H9 (cell line): ENCODE measurements at regions not wholly inside any gene's neighbourhood (a gene's known extent, or its start where the extent isn't known, plus 50 kb on each side); places are given as distances from the start of the nearest gene placed in this dataset.

Source experiments
- DNase-seq: peaks from one replicate; pipeline ENCODE4 v3.0.0-alpha.2; 2017
- H2AFZ ChIP-seq: one replicate; pipeline ENCODE4 v1.6.1; 2013; ENCODE audit warnings: mild to moderate bottlenecking, low read length, control low read depth, moderate library complexity
- H2AK5ac ChIP-seq: 2 replicates; pipeline ENCODE4 v1.6.1; 2013; ENCODE audit warnings: low read length, control low read depth, mixed read lengths; ENCODE audit not compliant: insufficient read length
- H2BK120ac ChIP-seq: one replicate; pipeline ENCODE4 v1.6.1; 2013; ENCODE audit warnings: low read depth, mild to moderate bottlenecking, low read length, control low read depth, inconsistent platforms; ENCODE audit not compliant: poor library complexity, severe bottlenecking
- H2BK12ac ChIP-seq: 2 replicates; pipeline ENCODE4 v1.6.1; 2013; ENCODE audit warnings: low read length, control low read depth, mixed read lengths, low read depth; ENCODE audit not compliant: insufficient read length
- H2BK15ac ChIP-seq: 2 replicates; pipeline ENCODE4 v1.6.1; 2013; ENCODE audit warnings: low read depth, low read length, control low read depth
- H2BK20ac ChIP-seq: one replicate; pipeline ENCODE4 v1.6.1; 2013; ENCODE audit warnings: low read depth, mild to moderate bottlenecking, low read length, control low read depth, inconsistent platforms; ENCODE audit not compliant: poor library complexity, severe bottlenecking
- H2BK5ac ChIP-seq: 2 replicates; pipeline ENCODE4 v1.6.1; 2013; ENCODE audit warnings: low read length, control low read depth, mixed read lengths; ENCODE audit not compliant: insufficient read length
- H3K14ac ChIP-seq: 2 replicates; pipeline ENCODE4 v1.6.1; 2013; ENCODE audit warnings: low read length, control low read depth; ENCODE audit not compliant: insufficient read depth
- H3K18ac ChIP-seq: 2 replicates; pipeline ENCODE4 v1.6.1; 2013; ENCODE audit warnings: low read depth, mild to moderate bottlenecking, mixed read lengths, low read length, control low read depth; ENCODE audit not compliant: insufficient read length
- H3K23ac ChIP-seq: 2 replicates; pipeline ENCODE4 v1.6.1; 2013; ENCODE audit warnings: low read length, control low read depth, mixed read lengths, low read depth; ENCODE audit not compliant: insufficient read length
- H3K23me2 ChIP-seq: 2 replicates; pipeline ENCODE4 v1.6.1; 2013; ENCODE audit warnings: low read depth, mild to moderate bottlenecking, mixed read lengths, low read length, control low read depth; ENCODE audit not compliant: insufficient read length, poor library complexity, severe bottlenecking
- H3K27ac ChIP-seq: 2 replicates; pipeline ENCODE4 v1.5.1; 2013; ENCODE audit warnings: low read length, control low read depth, mixed read lengths, low read depth; ENCODE audit not compliant: insufficient read length
- H3K27me3 ChIP-seq: 2 replicates; pipeline ENCODE4 v1.6.1; 2013; ENCODE audit warnings: low read length, control low read depth, inconsistent platforms; ENCODE audit not compliant: insufficient read depth
- H3K4ac ChIP-seq: 2 replicates; pipeline ENCODE4 v1.6.1; 2013; ENCODE audit warnings: low read depth, mild to moderate bottlenecking, control low read depth, inconsistent platforms, low read length, moderate library complexity
- H3K4me1 ChIP-seq: 2 replicates; pipeline ENCODE4 v1.6.1; 2013; ENCODE audit warnings: low read length, control low read depth, inconsistent platforms; ENCODE audit not compliant: insufficient read depth
- H3K4me2 ChIP-seq: 2 replicates; pipeline ENCODE4 v1.6.1; 2013; ENCODE audit warnings: low read length, control low read depth, mixed read lengths; ENCODE audit not compliant: insufficient read length, insufficient read depth
- H3K56ac ChIP-seq: 2 replicates; pipeline ENCODE4 v1.6.1; 2013; ENCODE audit warnings: low read depth, mild to moderate bottlenecking, mixed read lengths, low read length, control low read depth; ENCODE audit not compliant: insufficient read length
- H3K79me1 ChIP-seq: 2 replicates; pipeline ENCODE4 v1.6.1; 2013; ENCODE audit warnings: low read depth, mild to moderate bottlenecking, moderate library complexity, low read length, control low read depth, inconsistent platforms; ENCODE audit not compliant: insufficient read depth, poor library complexity, severe bottlenecking
- H3K79me2 ChIP-seq: 2 replicates; pipeline ENCODE4 v1.6.1; 2013; ENCODE audit warnings: low read length, control low read depth, inconsistent platforms; ENCODE audit not compliant: insufficient read depth
- H3K9ac ChIP-seq: 2 replicates; pipeline ENCODE4 v1.6.1; 2013; ENCODE audit warnings: low read length, control low read depth, mixed read lengths; ENCODE audit not compliant: insufficient read length; ENCODE audit errors: extremely low read depth
- H3K9me3 ChIP-seq: one replicate; pipeline ENCODE4 v1.6.1; 2013; ENCODE audit warnings: low read depth, low read length, inconsistent platforms; ENCODE audit not compliant: control insufficient read depth
- H3T11ph ChIP-seq: one replicate; pipeline ENCODE4 v1.6.1; 2013; ENCODE audit warnings: mild to moderate bottlenecking, low read length, control low read depth, inconsistent platforms
- H4K20me1 ChIP-seq: one replicate; pipeline ENCODE4 v1.6.1; 2013; ENCODE audit not compliant: control insufficient read depth, insufficient read length, insufficient read depth
- H4K5ac ChIP-seq: 2 replicates; pipeline ENCODE4 v1.6.1; 2013; ENCODE audit warnings: low read depth, mild to moderate bottlenecking, mixed read lengths, low read length, control low read depth; ENCODE audit not compliant: insufficient read length
- H4K8ac ChIP-seq: replicated peaks from 2 replicates; pipeline ENCODE4 v1.6.1; 2013; ENCODE audit warnings: low read length, control low read depth, mixed read lengths, low read depth; ENCODE audit not compliant: insufficient read length
- H4K91ac ChIP-seq: 2 replicates; pipeline ENCODE4 v1.6.1; 2013; ENCODE audit warnings: low read depth, mild to moderate bottlenecking, moderate library complexity, mixed read lengths, low read length, control low read depth; ENCODE audit not compliant: insufficient read length
- H3K27ac Mint-ChIP-seq, 3 experiments: 2 replicates in 2 of 3; 3 replicates in 1 of 3; pipeline ENCODE4 v1.8.0; 2020 to 2021; ENCODE audit warnings: mixed read lengths in 3 of 3, mild to moderate bottlenecking in 1 of 3, moderate library complexity in 1 of 3
- H3K27me3 Mint-ChIP-seq: 2 replicates; pipeline ENCODE4 v1.8.0; 2021; ENCODE audit warnings: low read depth, mild to moderate bottlenecking, moderate library complexity, mixed read lengths
- H3K36me3 Mint-ChIP-seq, 3 experiments: 2 replicates in 2 of 3; 3 replicates in 1 of 3; pipeline ENCODE4 v1.8.0; 2020 to 2021; ENCODE audit warnings: low read depth in 3 of 3, mixed read lengths in 3 of 3; ENCODE audit not compliant: insufficient read depth in 1 of 3
- H3K4me1 Mint-ChIP-seq, 2 experiments: 2 replicates each; pipeline ENCODE4 v1.8.0; 2020; ENCODE audit warnings: mixed read lengths in 2 of 2
- H3K4me3 Mint-ChIP-seq, 2 experiments: 2 replicates in 1 of 2; 3 replicates in 1 of 2; pipeline ENCODE4 v1.8.0; 2020 to 2021; ENCODE audit warnings: mild to moderate bottlenecking in 2 of 2, mixed read lengths in 2 of 2, moderate library complexity in 1 of 2
- H3K9me3 Mint-ChIP-seq, 2 experiments: 2 replicates in 1 of 2; 3 replicates in 1 of 2; pipeline ENCODE4 v1.8.0; 2020; ENCODE audit warnings: mild to moderate bottlenecking in 2 of 2, mixed read lengths in 2 of 2, moderate library complexity in 1 of 2
- CTCF ChIP-seq: fragments of 200-600 bp; sonication (generic); conservative IDR thresholded peaks from 3 replicates; pipeline ENCODE4 v1.8.0; 2021; ENCODE audit warnings: antibody characterized with exemption, mild to moderate bottlenecking
- WGBS: extraction: QIAGEN DNeasy Blood & Tissue Kit; methylation state at CpG from one replicate; pipeline ENCODE4 v1.1.7; 2013; ENCODE audit warnings: missing lambda C conversion rate, low lambda C conversion rate, mixed read lengths; ENCODE audit not compliant: insufficient read length; ENCODE audit errors: extremely low coverage; 5-methylcytosine and 5-hydroxymethylcytosine counted together

DNA sequence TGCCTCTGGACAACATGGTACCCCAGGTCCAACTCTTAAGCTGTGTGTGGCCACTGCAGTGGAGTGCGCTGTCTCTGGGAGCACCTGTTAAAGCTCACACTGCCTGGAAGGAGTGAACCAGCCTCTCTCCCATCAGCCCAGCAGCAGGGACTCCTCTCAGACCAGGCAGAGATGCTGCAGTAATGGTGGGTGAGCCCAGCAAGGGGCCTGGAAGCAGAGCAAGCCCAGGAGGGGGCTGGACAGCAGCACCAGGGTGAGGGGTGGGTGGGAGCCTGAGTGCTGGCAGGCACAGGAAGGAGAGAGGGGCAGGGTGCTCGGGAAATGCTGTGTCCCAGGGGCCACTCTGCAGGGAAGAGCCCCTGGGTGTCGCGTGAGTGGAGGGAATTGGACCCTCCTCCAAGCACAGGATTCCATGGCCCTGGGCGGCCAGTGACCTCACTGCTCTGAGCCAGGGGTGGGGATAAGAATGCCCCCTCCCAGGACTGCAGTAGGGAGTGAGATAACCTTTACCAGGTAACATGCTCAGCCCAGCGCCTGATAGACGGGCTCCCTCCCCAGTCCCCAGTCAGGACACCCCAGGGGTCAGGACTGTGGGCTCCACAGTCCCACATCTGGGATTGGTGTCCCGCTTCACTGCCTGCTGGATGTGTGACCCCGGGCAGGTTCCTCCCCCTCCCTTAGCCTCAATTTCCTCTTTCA lies 313.1 kb downstream of the MATN1 start:
- DNase-seq = peak; percentile 16
- H2BK20ac ChIP-seq = no peak overlapping the region
- no peak overlapping the region for H3T11ph ChIP-seq
- no peak overlapping the region for H3K4ac ChIP-seq
- H3K56ac ChIP-seq = no peak overlapping the region
- no peak overlapping the region for H4K5ac ChIP-seq
- no peak overlapping the region for H3K9ac ChIP-seq
- no peaks in the 10 kb centered on the region for H3K4me1 ChIP-seq
- H3K4me2 ChIP-seq = no peak overlapping the region
- no peak overlapping the region for H2AFZ ChIP-seq
- no peak overlapping the region for H3K18ac ChIP-seq
- H2BK15ac ChIP-seq = no peak overlapping the region
- no peak overlapping the region for H3K27ac ChIP-seq
- Mint-ChIP-seq H3K4me1 (peaks cover 10 to 17% of the 10 kb centered on the region in 2 experiments), H3K27ac (no peak overlapping the region), H3K27me3 (peaks cover 4% of the 10 kb centered on the region), H3K9me3 (no peaks in the 10 kb centered on the region), H3K36me3 (no peaks in the 10 kb centered on the region; a peak in 1 of 7 replicates), H3K4me3 (no peak overlapping the region)
- no peak overlapping the region for H2BK120ac ChIP-seq
- no peaks in the 10 kb centered on the region for H3K79me1 ChIP-seq
- H4K20me1 ChIP-seq = no peaks in the 10 kb centered on the region
- no peak overlapping the region for H3K14ac ChIP-seq
- no peak overlapping the region for H2BK12ac ChIP-seq
- H4K91ac ChIP-seq = no peak overlapping the region
- H3K23ac ChIP-seq = no peak overlapping the region
- H3K79me2 ChIP-seq = no peaks in the 10 kb centered on the region
- no CpG with 5 or more reads among the region's 9 CpGs for WGBS
- H3K9me3 ChIP-seq = no peaks in the 10 kb centered on the region
- no peak overlapping the region for H2AK5ac ChIP-seq
- H4K8ac ChIP-seq = no peak overlapping the region
- no peaks in the 10 kb centered on the region for H3K27me3 ChIP-seq
- no peak for TF ChIP-seq CTCF
- no peak overlapping the region for H2BK5ac ChIP-seq
- H3K23me2 ChIP-seq = no peaks in the 10 kb centered on the region
